ENCODE measurements at regions not wholly inside any gene's neighbourhood (a gene's known extent, or its start where the extent isn't known, plus 50 kb on each side); places are given as distances from the start of the nearest gene placed in this dataset.

DNA sequence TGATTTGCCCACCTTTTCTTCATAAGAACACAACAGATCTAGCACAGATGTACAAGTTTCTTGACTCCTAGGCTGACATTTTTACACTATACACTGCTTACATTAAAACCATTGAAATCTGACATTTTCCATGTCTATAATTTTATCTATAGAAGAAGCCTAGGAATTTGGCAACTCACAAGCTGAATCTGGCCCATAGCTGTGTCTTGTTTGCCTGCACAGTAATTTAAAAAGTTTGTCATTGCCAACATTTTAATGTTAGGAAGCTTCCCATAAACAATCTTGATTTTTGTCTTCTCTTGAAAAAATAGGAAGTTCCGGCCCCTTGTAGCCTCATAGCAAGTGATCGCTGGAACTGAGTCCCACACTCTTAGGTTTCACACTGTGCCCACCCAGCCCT, 394.6 kb upstream of the AZI2 start:
- no peak for DNase-seq

- DNase-seq, result no peak
These were observed 395.2 kb upstream of the AZI2 start for GRCh38 chr3:28743831-28744230.

GRCh38 chr3:28745436-28745835, 396.8 kb upstream of the AZI2 start:
- DNase-seq, result no peak

- no peak for DNase-seq
These were observed 397.4 kb upstream of the AZI2 start for GRCh38 chr3:28745916-28746617.

DNA sequence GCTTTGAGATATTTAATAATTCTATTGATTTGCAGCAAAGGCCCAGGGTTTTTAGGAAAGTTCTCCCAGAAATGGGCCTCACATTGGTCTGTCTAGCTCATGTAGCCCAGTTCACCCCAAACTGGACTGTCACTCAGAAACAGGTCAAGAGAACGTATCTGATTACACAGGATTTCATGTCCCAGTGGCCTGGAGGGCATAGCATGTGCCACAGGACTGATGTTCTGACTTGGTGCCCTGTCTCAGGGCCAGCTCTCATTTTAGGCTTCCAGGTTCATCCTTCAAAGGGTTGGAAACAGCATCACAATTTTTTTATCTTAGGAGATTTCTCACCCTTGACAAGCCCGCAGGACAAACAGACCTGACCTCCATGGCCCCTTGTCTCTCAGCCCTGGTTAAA, 398.4 kb upstream of the AZI2 start:
- no peak for DNase-seq

DNA sequence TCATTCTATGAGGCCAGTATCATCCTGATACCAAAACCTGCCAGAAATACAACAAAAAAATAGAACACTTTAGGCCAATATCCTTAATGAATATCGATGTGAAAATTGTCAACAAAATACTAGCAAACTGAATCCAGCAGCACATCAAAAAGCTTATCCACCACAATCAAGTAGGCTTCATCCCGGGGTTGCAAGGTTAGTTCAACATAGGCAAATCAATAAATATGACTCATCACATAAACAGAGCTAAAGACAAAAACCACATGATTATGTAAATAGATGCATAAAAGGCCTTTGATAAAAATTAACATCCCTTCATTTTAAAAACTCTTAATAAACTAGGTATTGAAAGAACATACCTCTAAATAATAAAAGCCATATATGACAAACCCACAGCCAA, 403.2 kb upstream of the AZI2 start:
- DNase-seq, result no peak

DNA sequence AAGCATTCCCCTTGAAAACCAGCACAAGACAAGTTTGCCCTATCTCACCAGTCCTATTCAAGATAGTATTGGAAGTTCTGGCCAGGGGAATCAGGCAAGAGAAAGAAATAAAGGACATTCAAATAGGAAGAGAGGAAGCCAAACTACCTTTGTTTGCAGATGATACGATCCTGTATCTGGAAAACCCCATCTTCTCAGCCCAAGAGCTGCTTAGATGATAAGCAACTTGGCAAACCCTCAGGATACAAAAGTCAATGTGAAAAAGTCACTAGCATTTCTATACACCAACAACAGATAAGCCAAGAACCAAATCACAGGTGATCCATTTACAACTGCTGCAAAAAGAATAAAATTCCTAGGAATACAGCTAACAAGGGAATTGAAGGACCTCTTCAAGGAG, 403.7 kb upstream of the AZI2 start:
- no peak for DNase-seq

DNA sequence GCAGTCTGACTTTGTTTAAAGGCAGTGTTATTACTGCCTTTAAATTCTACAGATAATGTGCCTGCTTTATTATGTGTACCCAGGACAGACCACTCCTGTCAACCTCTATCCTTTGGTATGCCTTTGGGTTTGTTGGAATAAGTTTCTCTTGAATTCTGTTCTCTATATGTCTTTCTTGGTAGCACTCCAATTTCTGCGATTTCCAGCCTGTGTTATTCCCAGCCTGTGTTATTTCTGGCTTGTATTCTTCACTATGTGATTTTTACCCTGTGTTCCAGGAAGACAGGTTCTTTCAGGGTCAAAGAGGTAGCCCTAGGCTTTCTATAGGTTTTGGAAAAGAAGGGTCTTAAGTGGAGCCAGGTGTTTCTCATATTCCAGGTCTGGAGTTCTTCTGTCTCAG, 407.4 kb upstream of the AZI2 start:
- no peak for DNase-seq

DNA sequence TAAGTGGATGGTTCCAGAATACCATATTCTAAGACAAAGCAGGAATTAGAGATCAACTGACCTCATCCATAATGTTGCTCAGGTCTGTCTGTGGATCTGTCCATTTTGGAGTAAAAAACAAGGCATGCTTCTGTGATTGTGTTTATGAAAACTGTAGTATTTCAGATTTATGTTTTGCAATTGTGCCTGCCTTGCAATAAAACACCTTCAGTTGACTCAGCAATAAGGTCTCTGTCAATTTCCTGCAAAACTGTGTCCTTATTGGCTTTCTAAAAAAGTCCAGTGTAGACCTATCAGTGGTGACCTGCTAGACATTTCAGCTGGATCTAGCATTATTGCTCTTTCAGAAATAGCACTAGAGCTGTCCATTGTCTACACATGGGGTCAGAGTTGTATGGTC, 409.5 kb upstream of the AZI2 start:
- DNase-seq, result no peak

DNA sequence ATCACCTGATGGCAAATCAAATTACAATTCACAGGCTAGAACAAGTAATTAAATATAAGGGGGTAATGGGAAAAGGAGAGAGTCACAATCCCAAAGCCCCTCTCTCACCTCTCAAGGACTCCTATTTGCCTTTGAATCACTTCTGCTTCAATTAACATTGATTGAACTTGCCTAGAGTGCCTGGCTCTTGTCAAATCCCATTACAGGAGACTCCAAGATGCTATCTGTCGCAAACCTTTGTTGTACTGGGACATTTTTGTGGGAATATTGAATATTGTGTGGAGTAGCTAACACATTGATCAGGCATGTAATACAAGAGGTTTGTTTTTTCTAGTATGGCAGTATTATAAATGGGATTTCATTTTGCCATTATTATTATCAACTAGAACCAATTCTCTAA, 412.8 kb upstream of the AZI2 start:
- no peak for DNase-seq

GRCh38 chr3:28765194-28765593, 416.6 kb upstream of the AZI2 start:
- DNase-seq, result no peak

DNA sequence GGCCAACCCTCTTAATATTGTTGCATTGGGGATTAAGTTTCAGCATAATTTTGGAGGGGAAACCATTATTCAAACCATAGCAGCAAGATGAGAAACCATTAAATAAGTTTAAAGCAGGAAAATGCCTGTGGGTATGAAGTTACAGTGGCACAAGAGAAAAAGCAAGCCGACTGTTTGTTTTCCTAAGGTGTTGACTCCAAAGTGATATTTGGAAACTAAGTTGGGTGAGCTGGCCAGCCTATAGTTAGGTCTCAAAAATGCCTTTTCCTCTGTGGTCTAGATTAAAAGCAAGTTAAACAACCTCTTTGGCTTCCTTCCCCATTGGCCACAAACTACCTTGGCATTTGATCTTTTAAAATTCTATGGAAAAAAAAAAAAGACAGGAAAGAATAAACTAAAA, 419.8 kb upstream of the AZI2 start:
- DNase-seq, result no peak

GRCh38 chr3:28777806-28778475, 429.3 kb upstream of the AZI2 start:
- no peak for DNase-seq

GRCh38 chr3:28780480-28780879, 431.9 kb upstream of the AZI2 start:
- DNase-seq, result no peak

DNA sequence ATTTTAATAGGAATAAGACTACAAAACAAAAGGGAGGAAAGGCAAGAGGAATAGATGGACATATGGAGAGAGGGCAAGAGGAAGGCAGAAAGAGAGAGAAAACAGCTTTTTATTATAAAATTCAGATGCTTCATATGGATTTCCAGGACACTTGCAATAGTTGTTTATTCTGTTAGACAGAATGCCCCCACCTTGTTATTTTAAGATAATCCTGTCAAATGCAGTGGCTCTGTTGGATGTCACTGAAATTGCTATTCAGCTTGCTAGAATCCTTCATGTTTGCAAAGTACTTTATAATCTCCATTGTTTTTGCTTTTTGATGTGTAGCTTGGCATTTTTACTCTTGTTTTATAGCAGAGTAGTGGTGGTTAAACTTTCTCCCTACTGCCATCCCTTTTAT, 432.4 kb upstream of the AZI2 start:
- DNase-seq, result no peak

GRCh38 chr3:28786446-28786845, 437.8 kb upstream of the AZI2 start:
- DNase-seq, result no peak

DNA sequence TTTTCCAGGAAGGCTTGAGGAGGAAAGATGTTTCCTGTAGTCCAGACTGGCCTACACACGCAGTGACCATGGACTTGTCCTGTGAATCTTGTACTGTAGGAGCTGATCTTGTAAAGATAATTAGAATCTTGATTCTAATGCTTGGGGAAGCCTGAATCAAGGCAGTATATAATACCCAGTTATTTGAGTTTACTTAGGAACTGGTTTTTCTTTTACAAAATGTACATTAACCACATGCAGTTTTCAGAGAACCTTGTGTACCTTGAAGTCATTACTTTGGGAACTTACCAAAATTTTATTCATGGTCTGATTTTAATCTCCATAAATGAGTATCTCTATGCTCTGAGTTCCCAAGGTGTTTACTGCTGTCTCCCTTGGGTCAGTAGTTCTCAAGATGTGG, 439.9 kb upstream of the AZI2 start:
- no peak for DNase-seq

DNA sequence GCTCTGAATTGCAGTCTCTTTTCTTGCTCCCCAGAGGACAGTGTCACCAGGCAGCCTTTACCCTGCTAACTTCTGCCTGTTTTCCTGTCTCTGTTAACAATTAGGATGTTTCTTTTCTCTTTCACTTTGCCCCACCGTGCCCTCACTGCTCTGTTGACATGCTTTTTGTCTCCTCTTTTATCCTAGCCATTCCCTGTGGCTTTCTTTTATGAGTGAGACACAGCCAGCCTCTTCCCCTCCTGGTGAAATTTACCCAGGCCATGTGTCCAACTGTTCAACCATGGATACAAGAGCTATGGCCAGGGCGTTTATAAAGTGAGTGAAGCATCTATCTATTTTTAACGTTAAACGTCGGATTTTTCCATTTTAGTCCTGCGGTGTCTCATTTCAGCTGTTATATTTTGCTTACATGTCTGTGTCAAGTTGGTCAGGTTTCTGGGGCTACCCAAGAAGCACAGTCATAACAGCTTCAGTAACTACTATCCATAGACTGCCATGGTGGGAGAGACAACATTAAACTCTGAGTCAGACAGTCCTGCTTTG, 443.2 kb upstream of the AZI2 start:
- no peak for DNase-seq

DNA sequence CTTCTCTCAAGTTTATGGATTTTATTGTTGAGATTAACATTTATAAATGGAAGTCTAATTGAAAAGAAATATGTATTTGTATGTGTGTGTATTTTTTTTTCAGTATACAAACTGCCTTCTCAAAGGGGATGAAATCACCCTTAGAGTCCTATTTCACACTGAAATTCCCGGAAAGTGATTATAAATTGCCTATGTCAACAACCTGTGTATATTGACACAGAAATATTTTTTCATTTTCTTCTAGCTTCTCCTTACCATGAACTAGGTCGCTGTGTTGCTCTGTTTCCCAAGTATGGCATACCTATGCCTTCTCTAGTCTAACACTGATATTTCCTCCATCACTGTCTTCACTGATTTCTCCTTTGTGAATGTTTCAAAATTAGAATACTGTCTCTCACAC, 444.0 kb upstream of the AZI2 start:
- no peak for DNase-seq

DNA sequence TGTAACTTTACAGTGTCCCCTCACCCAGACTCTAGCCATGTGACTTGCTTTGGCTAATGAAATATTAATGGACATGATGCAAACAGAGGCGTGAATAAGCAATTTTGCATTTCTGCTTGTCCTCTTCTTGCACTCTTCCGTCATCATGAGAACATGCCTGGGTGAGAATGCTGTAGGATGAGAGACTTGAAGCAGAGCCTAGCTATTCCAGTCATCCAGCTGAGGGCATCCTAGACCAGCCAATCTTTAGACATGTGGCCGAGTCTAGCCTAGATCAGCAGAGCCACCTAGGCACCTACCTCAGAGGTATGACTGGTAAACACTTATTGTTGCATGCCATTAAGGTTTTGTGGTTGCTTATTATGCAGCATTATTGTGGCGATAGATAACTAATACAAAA, 450.5 kb upstream of the AZI2 start:
- DNase-seq, result no peak

DNA sequence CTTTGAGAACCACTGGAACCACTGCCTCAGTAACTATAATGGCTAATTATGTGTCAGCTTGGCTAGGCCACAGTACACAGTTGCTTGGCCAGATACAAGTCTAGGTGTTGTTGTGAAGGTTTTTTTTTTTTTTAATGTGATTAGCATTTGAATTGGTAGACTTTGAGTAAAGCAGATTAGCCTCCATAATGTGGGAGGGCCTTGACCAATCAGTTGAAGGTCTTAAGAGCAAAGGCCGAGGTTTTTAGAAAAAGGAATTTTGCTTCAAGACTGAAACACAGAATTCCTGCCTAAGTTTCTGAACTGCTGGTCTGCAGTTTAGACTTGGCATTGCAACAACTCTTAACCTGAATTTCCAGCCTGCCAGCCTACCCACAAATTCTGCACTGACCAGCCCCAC, 451.6 kb upstream of the AZI2 start:
- no peak for DNase-seq

GRCh38 chr3:28808068-28808467, 459.4 kb upstream of the AZI2 start:
- DNase-seq, result no peak

GRCh38 chr3:28816017-28816416, 464.9 kb upstream of the RBMS3 start:
- no peak for DNase-seq

DNA sequence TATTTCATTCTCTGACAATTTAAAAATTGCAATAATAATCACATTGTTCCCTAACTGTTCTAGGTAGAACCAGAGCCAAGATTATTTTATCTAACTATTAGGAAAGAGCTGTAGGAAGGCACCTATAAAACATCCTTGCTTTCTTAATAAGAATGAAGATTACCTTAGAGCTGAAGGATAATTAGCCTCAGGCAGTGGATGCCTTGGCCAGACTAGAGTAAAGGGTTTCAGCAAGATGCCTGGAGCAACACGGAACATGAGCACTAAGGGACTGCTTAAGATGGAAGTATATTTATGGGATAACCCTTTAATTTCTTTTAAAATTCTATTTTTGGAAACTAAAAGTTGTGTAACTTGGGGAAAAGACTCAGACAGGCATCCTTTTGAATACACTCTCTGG, 456.6 kb upstream of the RBMS3 start:
- DNase-seq, result no peak

- no peak for DNase-seq
These were observed 454.0 kb upstream of the RBMS3 start for GRCh38 chr3:28826840-28827239.

Data from NCI-H524 treated with DMSO at 0.1 percent for 48 hours (cell line).